Osteocyte (in vitro differentiated cells): ENCODE measurements at regions not wholly inside any gene's neighbourhood (a gene's known extent, or its start where the extent isn't known, plus 50 kb on each side); places are given as distances from the start of the nearest gene placed in this dataset.
"Not testable (repeated sequence)": the region's sequence is repeated elsewhere in the genome, so short reads cannot be mapped to it uniquely, and the experiment has no call there.

Experiments
- DNase-seq: peaks from one replicate; pipeline ENCODE4 v3.0.0; 2021; ENCODE audit warnings: mixed read lengths; ENCODE audit not compliant: unreplicated experiment; ENCODE audit errors: extremely low spot score
- H3K27ac Mint-ChIP-seq: one replicate; pipeline ENCODE4 v1.8.0; 2021; ENCODE audit warnings: mild to moderate bottlenecking, mixed read lengths; ENCODE audit not compliant: unreplicated experiment
- H3K27me3 Mint-ChIP-seq: one replicate; pipeline ENCODE4 v1.8.0; 2021; ENCODE audit warnings: mixed read lengths; ENCODE audit not compliant: unreplicated experiment
- H3K36me3 Mint-ChIP-seq: one replicate; pipeline ENCODE4 v1.8.0; 2021; ENCODE audit warnings: mixed read lengths; ENCODE audit not compliant: unreplicated experiment
- H3K4me1 Mint-ChIP-seq: one replicate; pipeline ENCODE4 v1.8.0; 2021; ENCODE audit warnings: mixed read lengths; ENCODE audit not compliant: unreplicated experiment
- H3K4me3 Mint-ChIP-seq: one replicate; pipeline ENCODE4 v1.8.0; 2021; ENCODE audit warnings: mild to moderate bottlenecking, moderate library complexity, mixed read lengths; ENCODE audit not compliant: unreplicated experiment
- H3K9me3 Mint-ChIP-seq: one replicate; pipeline ENCODE4 v1.8.0; 2021; ENCODE audit warnings: mixed read lengths; ENCODE audit not compliant: unreplicated experiment
- TF ChIP-seq, protein P1 (sequence below): fragments of 200-600 bp; sonication (generic); IDR thresholded peaks from 2 replicates; pipeline ENCODE4 v1.5.0; 2021; ENCODE audit warnings: antibody characterized with exemption, mild to moderate bottlenecking, moderate library complexity

DNA sequence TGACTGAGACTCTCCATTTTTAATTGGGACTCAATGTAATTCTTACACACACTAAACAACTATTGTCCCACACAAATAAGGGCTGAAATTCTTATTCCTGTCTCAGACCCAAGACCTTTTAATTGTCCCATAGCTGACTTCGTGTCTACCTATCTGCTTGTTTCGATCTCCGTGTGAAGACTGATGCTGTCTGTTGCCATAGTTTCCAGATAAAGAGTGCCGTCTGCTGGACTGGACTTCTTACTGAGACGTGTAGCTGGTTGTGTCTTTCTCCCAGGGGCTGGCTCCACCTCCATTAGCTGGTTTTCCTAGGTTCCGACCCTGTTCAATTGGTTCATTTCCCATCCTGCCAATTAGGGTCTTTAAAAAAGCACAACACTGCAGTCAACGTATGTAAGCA is 235.3 kb upstream of the PLXNA2 start:
- no peak for DNase-seq
- no peak overlapping the region for H3K4me3 Mint-ChIP-seq

DNA sequence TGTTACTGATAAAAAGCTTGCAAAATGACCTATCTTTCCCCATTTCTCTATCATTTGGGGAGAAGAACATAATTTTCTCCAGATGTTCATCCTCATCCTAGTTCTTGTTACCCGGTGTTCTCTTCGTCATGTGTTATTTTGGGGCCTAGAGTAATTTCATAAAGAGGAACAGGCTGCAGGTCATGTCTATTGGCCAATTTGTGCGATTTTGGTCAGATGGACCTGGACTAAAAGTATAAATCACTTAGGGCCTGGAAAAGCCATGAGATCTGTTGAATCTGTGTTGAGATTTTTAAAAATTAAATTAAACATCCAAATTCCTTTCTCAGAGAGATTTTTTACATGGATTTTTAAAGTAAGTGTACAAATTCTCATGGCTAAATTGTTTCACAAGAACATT is 241.3 kb upstream of the PLXNA2 start:
- H3K4me1 Mint-ChIP-seq = no peaks in the 10 kb centered on the region
- no peaks in the 10 kb centered on the region for H3K9me3 Mint-ChIP-seq
- no peak for DNase-seq
- H3K4me3 Mint-ChIP-seq = no peak overlapping the region
- H3K27me3 Mint-ChIP-seq = no peaks in the 10 kb centered on the region
- TF ChIP-seq, protein P1, sequence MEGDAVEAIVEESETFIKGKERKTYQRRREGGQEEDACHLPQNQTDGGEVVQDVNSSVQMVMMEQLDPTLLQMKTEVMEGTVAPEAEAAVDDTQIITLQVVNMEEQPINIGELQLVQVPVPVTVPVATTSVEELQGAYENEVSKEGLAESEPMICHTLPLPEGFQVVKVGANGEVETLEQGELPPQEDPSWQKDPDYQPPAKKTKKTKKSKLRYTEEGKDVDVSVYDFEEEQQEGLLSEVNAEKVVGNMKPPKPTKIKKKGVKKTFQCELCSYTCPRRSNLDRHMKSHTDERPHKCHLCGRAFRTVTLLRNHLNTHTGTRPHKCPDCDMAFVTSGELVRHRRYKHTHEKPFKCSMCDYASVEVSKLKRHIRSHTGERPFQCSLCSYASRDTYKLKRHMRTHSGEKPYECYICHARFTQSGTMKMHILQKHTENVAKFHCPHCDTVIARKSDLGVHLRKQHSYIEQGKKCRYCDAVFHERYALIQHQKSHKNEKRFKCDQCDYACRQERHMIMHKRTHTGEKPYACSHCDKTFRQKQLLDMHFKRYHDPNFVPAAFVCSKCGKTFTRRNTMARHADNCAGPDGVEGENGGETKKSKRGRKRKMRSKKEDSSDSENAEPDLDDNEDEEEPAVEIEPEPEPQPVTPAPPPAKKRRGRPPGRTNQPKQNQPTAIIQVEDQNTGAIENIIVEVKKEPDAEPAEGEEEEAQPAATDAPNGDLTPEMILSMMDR = no peak
- no peaks in the 10 kb centered on the region for H3K36me3 Mint-ChIP-seq
- H3K27ac Mint-ChIP-seq = no peak overlapping the region

More for the DNA sequence above, 235.3 kb upstream of the PLXNA2 start:
- H3K4me1 Mint-ChIP-seq = no peaks in the 10 kb centered on the region
- H3K27me3 Mint-ChIP-seq = peaks cover 2% of the 10 kb centered on the region
- H3K27ac Mint-ChIP-seq = no peak overlapping the region
- no peaks in the 10 kb centered on the region for H3K36me3 Mint-ChIP-seq
- TF ChIP-seq, protein P1 = no peak
- H3K9me3 Mint-ChIP-seq = no peaks in the 10 kb centered on the region

DNA sequence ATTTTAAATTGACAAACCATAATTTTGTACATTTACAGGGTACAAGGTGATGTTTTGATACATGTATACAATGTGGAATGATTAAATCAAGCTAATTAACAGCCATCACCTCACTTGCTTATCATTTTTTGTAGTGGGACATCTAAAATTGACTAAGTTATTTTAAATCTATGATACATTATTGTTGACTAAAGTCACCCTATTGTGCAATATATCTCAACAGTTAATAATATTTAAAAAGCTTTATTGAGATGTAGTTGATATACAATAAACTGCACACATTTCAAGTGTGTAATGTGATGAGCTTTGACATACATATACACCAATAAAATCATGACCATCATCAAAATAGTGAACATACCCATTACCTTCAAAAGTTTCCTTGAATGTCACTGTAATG is 242.5 kb upstream of the PLXNA2 start:
- Mint-ChIP-seq H3K27me3 (peaks cover 3% of the 10 kb centered on the region), H3K27ac (no peak overlapping the region), H3K4me3 (no peak overlapping the region), H3K4me1 (no peaks in the 10 kb centered on the region), H3K36me3 (no peaks in the 10 kb centered on the region), H3K9me3 (no peaks in the 10 kb centered on the region)
- TF ChIP-seq, protein P1 = no peak
- no peak for DNase-seq

DNA sequence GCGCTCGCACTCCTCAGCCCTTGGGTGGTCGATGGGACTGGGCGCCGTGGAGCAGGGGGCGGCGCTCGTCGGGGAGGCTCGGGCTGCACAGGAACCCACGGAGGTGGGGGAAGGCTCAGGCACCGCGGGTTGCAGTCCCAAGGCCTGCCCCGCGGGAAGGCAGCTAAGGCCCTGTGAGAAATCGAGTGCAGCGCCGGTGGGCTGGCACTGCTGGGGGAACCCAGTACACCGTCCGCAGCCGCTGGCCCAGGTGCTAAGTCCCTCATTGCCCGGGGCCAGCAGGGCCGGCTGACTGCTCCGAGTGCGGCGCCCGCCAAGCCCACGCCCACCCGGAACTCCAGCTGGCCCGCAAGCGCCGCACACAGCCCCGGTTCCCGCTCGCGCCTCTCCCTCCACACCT is 244.2 kb upstream of the PLXNA2 start:
- not testable (repeated sequence) for H3K27ac Mint-ChIP-seq, H3K4me1 Mint-ChIP-seq, H3K36me3 Mint-ChIP-seq, H3K9me3 Mint-ChIP-seq, DNase-seq, H3K4me3 Mint-ChIP-seq, H3K27me3 Mint-ChIP-seq

DNA sequence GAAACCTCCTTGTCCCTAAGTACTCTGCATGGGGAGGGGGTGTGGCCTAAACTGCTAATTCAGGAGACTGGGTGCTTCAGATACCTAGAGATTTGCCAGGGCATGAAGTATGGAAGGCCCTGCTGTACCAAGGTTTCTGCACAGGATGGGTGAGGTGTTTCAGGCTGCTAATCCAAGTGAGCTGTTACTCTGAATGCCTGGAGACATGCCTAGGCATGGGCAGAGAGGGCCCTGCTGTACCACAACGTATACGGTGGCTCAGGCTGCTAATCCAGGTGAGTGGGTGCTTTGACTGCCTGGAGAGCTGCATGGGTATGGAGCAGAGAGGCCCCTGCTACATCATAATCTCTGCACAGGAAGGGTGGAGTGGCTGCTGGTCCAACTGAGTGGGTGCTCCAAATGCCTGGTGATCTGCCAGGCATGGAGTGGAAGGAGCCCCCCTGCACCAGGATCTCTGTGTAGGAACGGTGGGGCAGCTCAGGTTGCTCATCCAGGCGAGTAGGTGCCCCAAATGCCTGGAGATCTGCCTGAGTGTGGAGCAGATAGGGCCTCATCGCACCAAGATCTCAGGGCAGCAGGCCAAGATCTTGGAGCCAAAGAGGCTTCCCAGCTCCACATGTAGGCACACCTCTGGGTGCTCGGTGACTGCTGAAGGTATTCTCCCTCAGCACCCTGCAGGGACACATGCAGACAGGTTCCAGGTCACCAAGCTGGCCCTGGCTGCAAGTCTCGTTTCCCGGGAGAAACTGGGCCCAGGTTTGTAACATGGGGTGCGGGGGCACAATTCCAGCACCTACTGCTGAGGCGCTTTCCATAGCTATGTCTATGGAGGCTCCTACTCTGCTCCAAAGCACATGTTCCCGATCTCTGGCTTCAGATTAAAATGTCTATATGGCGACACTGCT is 252.5 kb upstream of the PLXNA2 start:
- TF ChIP-seq, protein P1 = no peak

More for the DNA sequence above, 252.5 kb upstream of the PLXNA2 start:
- Mint-ChIP-seq H3K4me1 (no peaks in the 10 kb centered on the region), H3K27me3 (peaks cover 19% of the 10 kb centered on the region), H3K9me3 (no peaks in the 10 kb centered on the region), H3K4me3 (no peak overlapping the region), H3K36me3 (no peaks in the 10 kb centered on the region), H3K27ac (no peak overlapping the region)
- no peak for DNase-seq
